ENCODE measurements at regions not wholly inside any gene's neighbourhood (a gene's known extent, or its start where the extent isn't known, plus 50 kb on each side); places are given as distances from the start of the nearest gene placed in this dataset.

DNA sequence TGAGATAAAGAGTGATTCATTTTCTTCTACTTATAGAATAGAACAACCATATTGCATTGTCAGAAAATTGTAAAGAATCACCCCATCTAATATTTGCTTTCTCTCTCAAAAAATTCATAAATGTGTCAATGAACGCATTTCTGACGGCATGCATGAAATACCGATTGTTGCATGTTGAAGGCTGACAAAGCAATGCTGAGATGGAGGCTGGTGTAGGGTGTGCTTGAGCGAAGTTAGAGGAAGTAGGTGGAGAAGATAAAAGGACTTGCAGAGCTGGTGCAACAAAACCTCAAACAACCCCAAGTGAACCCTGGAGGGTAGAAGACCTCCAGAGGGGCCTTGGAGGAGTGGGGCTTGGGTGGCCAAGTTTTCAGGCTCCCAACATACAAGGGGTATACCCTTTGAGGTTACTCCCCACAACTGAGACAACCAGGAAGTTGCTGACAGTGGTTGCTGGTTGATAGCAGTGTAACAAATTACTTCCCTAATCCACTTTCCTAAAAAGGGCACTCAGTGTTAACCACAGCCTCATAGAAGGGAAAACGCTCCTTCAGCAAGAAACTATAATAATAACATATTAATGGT lies 452.7 kb downstream of the NLGN4X start:
- Histone ChIP-seq H3K9me3 (ENCODE audit: control insufficient read depth in 2 of 2, insufficient read depth in 1 of 2, low read depth in 1 of 2, low read length in 1 of 2) (no peaks in the 10 kb centered on the region), H3K27ac (ENCODE audit: low read depth in 1 of 3, low read length in 2 of 3) (no peak overlapping the region), H3K4me3 (ENCODE audit: low read depth in 1 of 3, low read length in 3 of 3) (no peak overlapping the region), H3K27me3 (ENCODE audit: control insufficient read depth in 3 of 3, insufficient read depth in 3 of 3, low read length in 3 of 3) (no peaks in the 10 kb centered on the region), H3K36me3 (ENCODE audit: control insufficient read depth in 3 of 3, insufficient read depth in 2 of 3, low read depth in 1 of 3, low read length in 3 of 3) (no peaks in the 10 kb centered on the region), H3K4me1 (ENCODE audit: control insufficient read depth in 3 of 3, insufficient read depth in 2 of 3, low read depth in 1 of 3, low read length in 2 of 3) (no peaks in the 10 kb centered on the region)
- DNase-seq (no peak), FAIRE-seq (no peak)
- 31 to 68% (median 62%) methylated on average over 5 of the region's 5 CpGs for WGBS, 3 donors

GRCh38 chrX:5774446-5774845 lies 454.2 kb downstream of the NLGN4X start:
- Histone ChIP-seq H3K27ac (ENCODE audit: low read depth in 1 of 3, low read length in 2 of 3) (no peak overlapping the region), H3K36me3 (ENCODE audit: control insufficient read depth in 3 of 3, insufficient read depth in 2 of 3, low read depth in 1 of 3, low read length in 3 of 3) (no peaks in the 10 kb centered on the region), H3K9me3 (ENCODE audit: control insufficient read depth in 2 of 2, insufficient read depth in 1 of 2, low read depth in 1 of 2, low read length in 1 of 2) (no peaks in the 10 kb centered on the region), H3K4me1 (ENCODE audit: control insufficient read depth in 3 of 3, insufficient read depth in 2 of 3, low read depth in 1 of 3, low read length in 2 of 3) (no peaks in the 10 kb centered on the region), H3K4me3 (ENCODE audit: low read depth in 1 of 3, low read length in 3 of 3) (no peak overlapping the region), H3K27me3 (ENCODE audit: control insufficient read depth in 3 of 3, insufficient read depth in 3 of 3, low read length in 3 of 3) (no peaks in the 10 kb centered on the region)
- DNase-seq (no peak), FAIRE-seq (no peak)

DNA sequence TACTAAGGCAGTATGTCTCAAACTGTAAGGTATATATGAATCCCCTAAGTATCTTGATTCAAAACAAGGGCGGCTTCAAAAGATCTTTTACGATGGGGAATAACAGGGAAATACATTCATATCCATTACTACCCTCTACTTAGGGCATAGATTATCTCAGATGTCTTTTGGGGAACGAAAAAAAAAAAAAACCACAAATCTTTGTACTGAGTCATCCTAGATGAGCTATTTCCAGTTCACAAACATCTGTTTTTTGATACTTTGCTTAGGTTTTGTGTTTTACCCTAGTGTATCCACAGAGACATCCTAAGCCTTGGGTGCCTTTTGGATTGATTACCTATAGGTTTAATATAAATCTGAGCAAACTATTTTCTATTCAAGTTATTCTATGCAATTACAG lies 457.2 kb downstream of the NLGN4X start:
- Histone ChIP-seq H3K9me3 (ENCODE audit: control insufficient read depth in 2 of 2, insufficient read depth in 1 of 2, low read depth in 1 of 2, low read length in 1 of 2) (no peaks in the 10 kb centered on the region), H3K4me3 (ENCODE audit: low read depth in 1 of 3, low read length in 3 of 3) (no peak overlapping the region), H3K27me3 (ENCODE audit: control insufficient read depth in 3 of 3, insufficient read depth in 3 of 3, low read length in 3 of 3) (no peaks in the 10 kb centered on the region), H3K27ac (ENCODE audit: low read depth in 1 of 3, low read length in 2 of 3) (no peak overlapping the region), H3K36me3 (ENCODE audit: control insufficient read depth in 3 of 3, insufficient read depth in 2 of 3, low read depth in 1 of 3, low read length in 3 of 3) (no peaks in the 10 kb centered on the region), H3K4me1 (ENCODE audit: control insufficient read depth in 3 of 3, insufficient read depth in 2 of 3, low read depth in 1 of 3, low read length in 2 of 3) (no peaks in the 10 kb centered on the region)
- DNase-seq (no peak), FAIRE-seq (no peak)
- 61 to 72% (median 67%) methylated on average over 3 of the region's 3 CpGs for WGBS, 3 donors

DNA sequence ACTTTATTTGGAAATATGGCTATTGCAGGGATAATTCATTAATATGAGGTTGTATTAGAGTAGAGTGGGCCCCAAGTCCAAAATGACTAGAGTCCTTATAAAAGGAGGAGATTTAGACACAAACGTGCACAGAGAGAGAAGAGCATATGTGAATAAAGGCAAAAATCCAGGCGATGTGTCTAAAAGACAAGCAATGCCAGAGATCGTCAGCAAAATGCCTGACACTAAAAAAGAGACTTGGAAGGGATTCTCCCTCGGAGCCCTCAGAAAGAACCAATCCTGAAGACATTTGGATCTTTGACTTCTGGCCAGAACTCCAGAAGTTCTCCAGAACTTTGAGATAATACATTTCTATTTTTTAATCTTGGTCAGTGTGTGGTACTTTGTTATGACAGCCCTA lies 472.1 kb downstream of the NLGN4X start:
- FAIRE-seq = no peak
- Histone ChIP-seq H3K27me3 (ENCODE audit: control insufficient read depth in 3 of 3, insufficient read depth in 3 of 3, low read length in 3 of 3) (no peaks in the 10 kb centered on the region), H3K9me3 (ENCODE audit: control insufficient read depth in 2 of 2, insufficient read depth in 1 of 2, low read depth in 1 of 2, low read length in 1 of 2) (no peaks in the 10 kb centered on the region), H3K4me3 (ENCODE audit: low read depth in 1 of 3, low read length in 3 of 3) (no peak overlapping the region), H3K27ac (ENCODE audit: low read depth in 1 of 3, low read length in 2 of 3) (no peak overlapping the region), H3K4me1 (ENCODE audit: control insufficient read depth in 3 of 3, insufficient read depth in 2 of 3, low read depth in 1 of 3, low read length in 2 of 3) (no peaks in the 10 kb centered on the region), H3K36me3 (ENCODE audit: control insufficient read depth in 3 of 3, insufficient read depth in 2 of 3, low read depth in 1 of 3, low read length in 3 of 3) (no peaks in the 10 kb centered on the region)
- no peak for DNase-seq
- 72 to 87% (median 86%) methylated on average over 4 of the region's 4 CpGs for WGBS, 3 donors

DNA sequence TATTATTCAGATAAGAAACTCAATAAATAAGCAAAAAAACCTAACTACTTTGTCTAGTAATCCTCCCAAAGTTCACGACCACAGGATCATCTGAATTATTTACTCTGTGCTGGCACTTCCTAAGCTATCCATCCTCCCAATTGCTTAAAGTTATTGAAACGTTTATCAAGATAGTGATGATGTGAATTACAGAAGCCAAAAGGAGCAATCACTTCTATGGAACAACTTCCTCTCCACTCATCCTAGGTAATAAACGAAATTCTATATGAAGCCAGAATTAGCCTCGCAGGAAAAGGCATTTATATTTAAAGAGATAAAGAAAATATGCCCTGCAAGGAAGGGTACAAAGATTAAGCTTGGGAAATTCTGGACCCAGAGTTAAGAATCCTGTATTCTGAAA lies 475.4 kb downstream of the NLGN4X start:
- H3K9me3 ChIP-seq (ENCODE audit: control insufficient read depth in 2 of 2, insufficient read depth in 1 of 2, low read depth in 1 of 2, low read length in 1 of 2) = no peaks in the 10 kb centered on the region
- DNase-seq (no peak), FAIRE-seq (no peak)
- no peaks in the 10 kb centered on the region for H3K36me3 ChIP-seq (ENCODE audit: control insufficient read depth in 3 of 3, insufficient read depth in 2 of 3, low read depth in 1 of 3, low read length in 3 of 3)
- no peak overlapping the region for H3K4me3 ChIP-seq (ENCODE audit: low read depth in 1 of 3, low read length in 3 of 3)
- 47 to 55% (median 49%) methylated on average over 4 of the region's 4 CpGs for WGBS, 3 donors
- H3K27me3 ChIP-seq (ENCODE audit: control insufficient read depth in 3 of 3, insufficient read depth in 3 of 3, low read length in 3 of 3) = no peaks in the 10 kb centered on the region
- no peaks in the 10 kb centered on the region for H3K4me1 ChIP-seq (ENCODE audit: control insufficient read depth in 3 of 3, insufficient read depth in 2 of 3, low read depth in 1 of 3, low read length in 2 of 3)
- H3K27ac ChIP-seq (ENCODE audit: low read depth in 1 of 3, low read length in 2 of 3) = no peak overlapping the region

- WGBS, 3 donors = 73 to 92% (median 88%) methylated on average over 1 of the region's 1 CpG
- DNase-seq = no peak
- Histone ChIP-seq H3K27ac (ENCODE audit: low read depth in 1 of 3, low read length in 2 of 3) (no peak overlapping the region), H3K9me3 (ENCODE audit: control insufficient read depth in 2 of 2, insufficient read depth in 1 of 2, low read depth in 1 of 2, low read length in 1 of 2) (no peaks in the 10 kb centered on the region), H3K36me3 (ENCODE audit: control insufficient read depth in 3 of 3, insufficient read depth in 2 of 3, low read depth in 1 of 3, low read length in 3 of 3) (no peaks in the 10 kb centered on the region), H3K4me1 (ENCODE audit: control insufficient read depth in 3 of 3, insufficient read depth in 2 of 3, low read depth in 1 of 3, low read length in 2 of 3) (no peaks in the 10 kb centered on the region), H3K4me3 (ENCODE audit: low read depth in 1 of 3, low read length in 3 of 3) (no peak overlapping the region), H3K27me3 (ENCODE audit: control insufficient read depth in 3 of 3, insufficient read depth in 3 of 3, low read length in 3 of 3) (no peaks in the 10 kb centered on the region)
- no peak for FAIRE-seq
These were observed 475.8 kb downstream of the NLGN4X start for GRCh38 chrX:5752831-5753230.

- no peaks in the 10 kb centered on the region for H3K27me3 ChIP-seq (ENCODE audit: control insufficient read depth in 3 of 3, insufficient read depth in 3 of 3, low read length in 3 of 3)
- H3K4me3 ChIP-seq (ENCODE audit: low read depth in 1 of 3, low read length in 3 of 3) = no peak overlapping the region
- H3K36me3 ChIP-seq (ENCODE audit: control insufficient read depth in 3 of 3, insufficient read depth in 2 of 3, low read depth in 1 of 3, low read length in 3 of 3) = no peaks in the 10 kb centered on the region
- H3K27ac ChIP-seq (ENCODE audit: low read depth in 1 of 3, low read length in 2 of 3) = no peak overlapping the region
- 66 to 85% (median 78%) methylated on average over 9 of the region's 9 CpGs for WGBS, 3 donors
- FAIRE-seq = no peak
- no peaks in the 10 kb centered on the region for H3K9me3 ChIP-seq (ENCODE audit: control insufficient read depth in 2 of 2, insufficient read depth in 1 of 2, low read depth in 1 of 2, low read length in 1 of 2)
- no peaks in the 10 kb centered on the region for H3K4me1 ChIP-seq (ENCODE audit: control insufficient read depth in 3 of 3, insufficient read depth in 2 of 3, low read depth in 1 of 3, low read length in 2 of 3)
- peak in 1 of 2 donors; percentile 0 for DNase-seq
These were observed 480.0 kb downstream of the NLGN4X start for GRCh38 chrX:5748586-5749150.

DNA sequence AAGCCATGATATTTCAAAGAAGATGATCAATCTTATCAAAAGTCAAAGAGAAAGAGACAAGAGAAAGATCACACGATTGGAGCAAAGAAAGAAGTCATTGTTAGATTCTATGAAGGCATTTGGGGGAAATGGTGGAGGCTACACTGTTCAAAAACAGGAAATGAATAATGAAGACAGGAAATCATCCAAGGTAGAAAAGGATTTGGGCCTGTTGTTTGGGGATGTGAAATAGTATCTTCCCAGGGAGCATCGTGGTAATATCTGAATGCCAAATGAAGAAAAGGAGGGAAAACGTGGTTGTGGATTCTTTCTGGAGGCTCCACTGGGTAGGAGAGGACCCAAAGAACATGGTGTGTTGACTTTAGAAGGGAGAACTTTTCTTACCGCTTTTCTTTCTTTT lies 482.4 kb downstream of the NLGN4X start:
- Histone ChIP-seq H3K36me3 (ENCODE audit: control insufficient read depth in 3 of 3, insufficient read depth in 2 of 3, low read depth in 1 of 3, low read length in 3 of 3) (no peaks in the 10 kb centered on the region), H3K4me1 (ENCODE audit: control insufficient read depth in 3 of 3, insufficient read depth in 2 of 3, low read depth in 1 of 3, low read length in 2 of 3) (no peaks in the 10 kb centered on the region), H3K9me3 (ENCODE audit: control insufficient read depth in 2 of 2, insufficient read depth in 1 of 2, low read depth in 1 of 2, low read length in 1 of 2) (no peaks in the 10 kb centered on the region), H3K27me3 (ENCODE audit: control insufficient read depth in 3 of 3, insufficient read depth in 3 of 3, low read length in 3 of 3) (no peaks in the 10 kb centered on the region), H3K27ac (ENCODE audit: low read depth in 1 of 3, low read length in 2 of 3) (no peak overlapping the region), H3K4me3 (ENCODE audit: low read depth in 1 of 3, low read length in 3 of 3) (no peak overlapping the region)
- 55 to 72% (median 61%) methylated on average over 4 of the region's 4 CpGs for WGBS, 3 donors
- FAIRE-seq (no peak), DNase-seq (no peak)

- Histone ChIP-seq H3K27ac (ENCODE audit: low read depth in 1 of 3, low read length in 2 of 3) (no peak overlapping the region), H3K27me3 (ENCODE audit: control insufficient read depth in 3 of 3, insufficient read depth in 3 of 3, low read length in 3 of 3) (no peaks in the 10 kb centered on the region), H3K4me3 (ENCODE audit: low read depth in 1 of 3, low read length in 3 of 3) (no peak overlapping the region), H3K4me1 (ENCODE audit: control insufficient read depth in 3 of 3, insufficient read depth in 2 of 3, low read depth in 1 of 3, low read length in 2 of 3) (no peaks in the 10 kb centered on the region), H3K36me3 (ENCODE audit: control insufficient read depth in 3 of 3, insufficient read depth in 2 of 3, low read depth in 1 of 3, low read length in 3 of 3) (no peaks in the 10 kb centered on the region), H3K9me3 (ENCODE audit: control insufficient read depth in 2 of 2, insufficient read depth in 1 of 2, low read depth in 1 of 2, low read length in 1 of 2) (no peaks in the 10 kb centered on the region)
- FAIRE-seq (no peak), DNase-seq (no peak)
- 71 to 92% (median 79%) methylated on average over 3 of the region's 3 CpGs for WGBS, 3 donors
These were observed 495.2 kb downstream of the NLGN4X start for GRCh38 chrX:5733501-5733900.

Data from small intestine (tissue), 7 donors.